Calu3 (cell line): ENCODE measurements at regions not wholly inside any gene's neighbourhood (a gene's known extent, or its start where the extent isn't known, plus 50 kb on each side); places are given as distances from the start of the nearest gene placed in this dataset.

Experiments
- BruUV-seq: library from RNA; stranded (reverse); fragments of 400-500 nt; replicated peaks from 2 replicates; lab custom pipeline; 2021; lab: Mats Ljungman, UMichigan
- CTCF ChIA-PET: fragments of 300-600 bp; sonication (Branson Sonifier 250); formaldehyde crosslinking; loops from one replicate; lab custom pipeline; 2022; ENCODE audit warnings: antibody characterized with exemption; lab: Charles Lee
- DNase-seq: peaks from one replicate; pipeline ENCODE4 v3.0.0; 2022
- H3K27ac Mint-ChIP-seq: one replicate; pipeline ENCODE4 v1.8.0; 2022; ENCODE audit warnings: mixed read lengths; ENCODE audit not compliant: unreplicated experiment
- H3K27me3 Mint-ChIP-seq: one replicate; pipeline ENCODE4 v1.8.0; 2022; ENCODE audit warnings: mixed read lengths; ENCODE audit not compliant: unreplicated experiment
- H3K36me3 Mint-ChIP-seq: one replicate; pipeline ENCODE4 v1.8.0; 2022; ENCODE audit warnings: mild to moderate bottlenecking, moderate library complexity, mixed read lengths; ENCODE audit not compliant: insufficient read depth, unreplicated experiment
- H3K4me1 Mint-ChIP-seq: one replicate; pipeline ENCODE4 v1.8.0; 2022; ENCODE audit warnings: mild to moderate bottlenecking, low read depth, mixed read lengths; ENCODE audit not compliant: unreplicated experiment
- H3K4me3 Mint-ChIP-seq: one replicate; pipeline ENCODE4 v1.8.0; 2022; ENCODE audit warnings: mild to moderate bottlenecking, low read depth, moderate library complexity, mixed read lengths; ENCODE audit not compliant: unreplicated experiment
- H3K9me3 Mint-ChIP-seq: one replicate; pipeline ENCODE4 v1.8.0; 2022; ENCODE audit warnings: low read depth, mixed read lengths; ENCODE audit not compliant: unreplicated experiment
- CTCF ChIP-seq: fragments of 200-600 bp; IDR thresholded peaks from one replicate; pipeline ENCODE4 v1.8.0; 2022; ENCODE audit warnings: antibody characterized with exemption; ENCODE audit not compliant: unreplicated experiment
- intact Hi-C: fragments of 100-400 bp; cut with micrococcal nuclease; formaldehyde crosslinking; loops from one replicate; pipeline ENCODE4 v1.10.0; 2022; ENCODE audit not compliant: unreplicated experiment

- CTCF ChIA-PET, result interaction anchor here (0.6 kb wide), 1 partner anchor 273 kb away, joined by 8 read pairs; no protein-coding TSS in a partner anchor
- intact Hi-C loops, result no loop called here
- DNase-seq, result no peak
- BruUV-seq, result no TSS peak
- Mint-ChIP-seq H3K9me3 (no peaks in the 10 kb centered on the region), H3K36me3 (no peaks in the 10 kb centered on the region), H3K27me3 (peaks cover 30% of the 10 kb centered on the region), H3K27ac (no peak overlapping the region), H3K4me1 (no peaks in the 10 kb centered on the region), H3K4me3 (no peak overlapping the region)
- no peak for TF ChIP-seq CTCF
These were observed 82.6 kb downstream of the DHCR7 start for GRCh38 chr11:71365626-71366025.

GRCh38 chr11:71364806-71365205 is 83.4 kb downstream of the DHCR7 start:
- intact Hi-C loops, result no loop called here
- Mint-ChIP-seq H3K36me3 (no peaks in the 10 kb centered on the region), H3K4me3 (no peak overlapping the region), H3K4me1 (no peaks in the 10 kb centered on the region), H3K9me3 (no peaks in the 10 kb centered on the region), H3K27ac (no peak overlapping the region), H3K27me3 (peaks cover 25% of the 10 kb centered on the region)
- CTCF ChIA-PET, result interaction anchor here (0.6 kb wide), 1 partner anchor 640 kb away, joined by 3 read pairs; no protein-coding TSS in a partner anchor
- DNase-seq, result no peak
- BruUV-seq, result no TSS peak
- no peak for TF ChIP-seq CTCF

GRCh38 chr11:71364176-71364671 is 84.0 kb downstream of the DHCR7 start:
- no peak for DNase-seq
- TF ChIP-seq CTCF, result no peak
- H3K36me3 Mint-ChIP-seq, result no peaks in the 10 kb centered on the region
- intact Hi-C loops, result no loop called here
- H3K9me3 Mint-ChIP-seq, result no peaks in the 10 kb centered on the region
- CTCF ChIA-PET, result interaction anchor here (0.6 kb wide), 1 partner anchor 639 kb away, joined by 3 read pairs; no protein-coding TSS in a partner anchor
- no TSS peak for BruUV-seq
- H3K27me3 Mint-ChIP-seq, result peaks cover 26% of the 10 kb centered on the region
- H3K27ac Mint-ChIP-seq, result no peak overlapping the region
- no peaks in the 10 kb centered on the region for H3K4me1 Mint-ChIP-seq
- no peak overlapping the region for H3K4me3 Mint-ChIP-seq

- H3K36me3 Mint-ChIP-seq, result no peaks in the 10 kb centered on the region
- peaks cover 3% of the 10 kb centered on the region for H3K9me3 Mint-ChIP-seq
- H3K27ac Mint-ChIP-seq, result no peak overlapping the region
- intact Hi-C loops, result no loop called here
- TF ChIP-seq CTCF, result no peak
- no TSS peak for BruUV-seq
- no peak overlapping the region for H3K4me3 Mint-ChIP-seq
- CTCF ChIA-PET, result no interaction called here
- peaks cover 28% of the 10 kb centered on the region for H3K27me3 Mint-ChIP-seq
- no peaks in the 10 kb centered on the region for H3K4me1 Mint-ChIP-seq
- DNase-seq, result no peak
These were observed 84.5 kb downstream of the DHCR7 start for GRCh38 chr11:71363721-71364120.
